Esophagus muscularis mucosa (tissue), 3 donors: ENCODE measurements at regions not wholly inside any gene's neighbourhood (a gene's known extent, or its start where the extent isn't known, plus 50 kb on each side); places are given as distances from the start of the nearest gene placed in this dataset.

Experiments
- POLR2AphosphoS5 ChIP-seq, 2 donors: sonication (generic); formaldehyde crosslinking; IDR thresholded peaks; one replicate each; pipeline ENCODE4 v1.6.1; 2017; ENCODE audit warnings: antibody characterized with exemption in 2 of 2
- TF ChIP-seq, protein P1 (sequence below), 3 experiments: fragments of 200-600 bp in 2 of 3; fragments of 450-650 bp in 1 of 3; sonication (generic) in 2 of 3; IDR thresholded peaks; one replicate each; pipeline ENCODE4 v1.5.1; 2017 to 2019; ENCODE audit warnings: antibody characterized with exemption in 3 of 3, mild to moderate bottlenecking in 2 of 3, moderate library complexity in 1 of 3

- TF ChIP-seq, protein P1, sequence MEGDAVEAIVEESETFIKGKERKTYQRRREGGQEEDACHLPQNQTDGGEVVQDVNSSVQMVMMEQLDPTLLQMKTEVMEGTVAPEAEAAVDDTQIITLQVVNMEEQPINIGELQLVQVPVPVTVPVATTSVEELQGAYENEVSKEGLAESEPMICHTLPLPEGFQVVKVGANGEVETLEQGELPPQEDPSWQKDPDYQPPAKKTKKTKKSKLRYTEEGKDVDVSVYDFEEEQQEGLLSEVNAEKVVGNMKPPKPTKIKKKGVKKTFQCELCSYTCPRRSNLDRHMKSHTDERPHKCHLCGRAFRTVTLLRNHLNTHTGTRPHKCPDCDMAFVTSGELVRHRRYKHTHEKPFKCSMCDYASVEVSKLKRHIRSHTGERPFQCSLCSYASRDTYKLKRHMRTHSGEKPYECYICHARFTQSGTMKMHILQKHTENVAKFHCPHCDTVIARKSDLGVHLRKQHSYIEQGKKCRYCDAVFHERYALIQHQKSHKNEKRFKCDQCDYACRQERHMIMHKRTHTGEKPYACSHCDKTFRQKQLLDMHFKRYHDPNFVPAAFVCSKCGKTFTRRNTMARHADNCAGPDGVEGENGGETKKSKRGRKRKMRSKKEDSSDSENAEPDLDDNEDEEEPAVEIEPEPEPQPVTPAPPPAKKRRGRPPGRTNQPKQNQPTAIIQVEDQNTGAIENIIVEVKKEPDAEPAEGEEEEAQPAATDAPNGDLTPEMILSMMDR (IDR thresholded peaks at IDR 0.05) = no peak
- TF ChIP-seq POLR2AphosphoS5 (IDR thresholded peaks at IDR 0.05) = no peak
Measured at GRCh38 chr4:36618102-36618501, 336.7 kb downstream of the DTHD1 start.
